Activated naive CD8-positive, alpha-beta T cell (primary cell): ENCODE measurements at regions not wholly inside any gene's neighbourhood (a gene's known extent, or its start where the extent isn't known, plus 50 kb on each side); places are given as distances from the start of the nearest gene placed in this dataset.

Experiments
- H3K27ac Mint-ChIP-seq: one replicate; pipeline ENCODE4 v1.8.0; 2021; ENCODE audit warnings: mixed read lengths
- H3K27me3 Mint-ChIP-seq: one replicate; pipeline ENCODE4 v1.8.0; 2021; ENCODE audit warnings: mixed read lengths
- H3K36me3 Mint-ChIP-seq: one replicate; pipeline ENCODE4 v1.8.0; 2021; ENCODE audit warnings: mixed read lengths
- H3K4me1 Mint-ChIP-seq: one replicate; pipeline ENCODE4 v1.8.0; 2021; ENCODE audit warnings: low read depth, mixed read lengths
- H3K4me3 Mint-ChIP-seq: one replicate; pipeline ENCODE4 v1.8.0; 2021; ENCODE audit warnings: mild to moderate bottlenecking, mixed read lengths
- H3K9me3 Mint-ChIP-seq: one replicate; pipeline ENCODE4 v1.8.0; 2021; ENCODE audit warnings: low read depth, mixed read lengths

- Mint-ChIP-seq H3K36me3 (no peaks in the 10 kb centered on the region), H3K27ac (no peak overlapping the region), H3K4me1 (no peaks in the 10 kb centered on the region), H3K9me3 (no peaks in the 10 kb centered on the region), H3K4me3 (no peak overlapping the region), H3K27me3 (peaks cover 8% of the 10 kb centered on the region)
These were observed 155.4 kb downstream of the BMP7 start for GRCh38 chr20:57111028-57111373.

GRCh38 chr20:57112448-57112847 lies 154.0 kb downstream of the BMP7 start:
- Mint-ChIP-seq H3K9me3 (no peaks in the 10 kb centered on the region), H3K27ac (no peak overlapping the region), H3K4me1 (no peaks in the 10 kb centered on the region), H3K4me3 (no peak overlapping the region), H3K27me3 (peaks cover 5% of the 10 kb centered on the region), H3K36me3 (no peaks in the 10 kb centered on the region)

GRCh38 chr20:57114290-57115005 lies 152.0 kb downstream of the BMP7 start:
- no peak overlapping the region for H3K27ac Mint-ChIP-seq
- no peak overlapping the region for H3K4me3 Mint-ChIP-seq
- H3K36me3 Mint-ChIP-seq = no peaks in the 10 kb centered on the region
- peaks cover 5% of the 10 kb centered on the region for H3K27me3 Mint-ChIP-seq
- no peaks in the 10 kb centered on the region for H3K9me3 Mint-ChIP-seq
- H3K4me1 Mint-ChIP-seq = no peaks in the 10 kb centered on the region

GRCh38 chr20:57117296-57117695 lies 149.1 kb downstream of the BMP7 start:
- Mint-ChIP-seq H3K27ac (no peak overlapping the region), H3K4me1 (no peaks in the 10 kb centered on the region)

GRCh38 chr20:57118107-57118769 lies 148.2 kb downstream of the BMP7 start:
- Mint-ChIP-seq H3K27me3 (peaks cover 8% of the 10 kb centered on the region), H3K36me3 (no peaks in the 10 kb centered on the region), H3K9me3 (no peaks in the 10 kb centered on the region), H3K4me3 (no peak overlapping the region), H3K4me1 (no peaks in the 10 kb centered on the region), H3K27ac (no peak overlapping the region)

More at GRCh38 chr20:57117296-57117695, 149.1 kb downstream of the BMP7 start:
- H3K9me3 Mint-ChIP-seq = no peaks in the 10 kb centered on the region
- H3K4me3 Mint-ChIP-seq = no peak overlapping the region
- H3K36me3 Mint-ChIP-seq = no peaks in the 10 kb centered on the region
- peaks cover 8% of the 10 kb centered on the region for H3K27me3 Mint-ChIP-seq
